ENCODE measurements at regions not wholly inside any gene's neighbourhood (a gene's known extent, or its start where the extent isn't known, plus 50 kb on each side); places are given as distances from the start of the nearest gene placed in this dataset.

- DNase-seq (ENCODE audit: low read depth), result no peak
- no peak for TF ChIP-seq CTCF (IDR thresholded peaks at IDR 0.05; ENCODE audit: insufficient read depth, low read length, poor library complexity, severe bottlenecking)
- no peaks in the 10 kb centered on the region for H3K36me3 ChIP-seq (ENCODE audit: control insufficient read depth, insufficient read depth, low read length)
- no peak overlapping the region for H3K4me3 ChIP-seq (ENCODE audit: low read depth, low read length)
- no peaks in the 10 kb centered on the region for H3K27me3 ChIP-seq (ENCODE audit: control insufficient read depth, insufficient read depth, low read length)
Measured at GRCh38 chr6:54019860-54020259, 91.4 kb upstream of the MLIP start.

- Histone ChIP-seq H3K36me3 (ENCODE audit: control insufficient read depth, insufficient read depth, low read length) (no peaks in the 10 kb centered on the region), H3K27me3 (ENCODE audit: control insufficient read depth, insufficient read depth, low read length) (no peaks in the 10 kb centered on the region), H3K4me3 (ENCODE audit: low read depth, low read length) (no peak overlapping the region)
- DNase-seq (ENCODE audit: low read depth), result no peak
- TF ChIP-seq CTCF (IDR thresholded peaks at IDR 0.05; ENCODE audit: insufficient read depth, low read length, poor library complexity, severe bottlenecking), result no peak
Measured at GRCh38 chr6:54020334-54020733, 90.9 kb upstream of the MLIP start.

- TF ChIP-seq CTCF (IDR thresholded peaks at IDR 0.05; ENCODE audit: insufficient read depth, low read length, poor library complexity, severe bottlenecking), result no peak
- H3K27me3 ChIP-seq (ENCODE audit: control insufficient read depth, insufficient read depth, low read length), result no peaks in the 10 kb centered on the region
- no peaks in the 10 kb centered on the region for H3K36me3 ChIP-seq (ENCODE audit: control insufficient read depth, insufficient read depth, low read length)
- DNase-seq (ENCODE audit: low read depth), result no peak
- H3K4me3 ChIP-seq (ENCODE audit: low read depth, low read length), result no peak overlapping the region
Measured at GRCh38 chr6:54026652-54027400, 84.4 kb upstream of the MLIP start.

- Histone ChIP-seq H3K36me3 (ENCODE audit: control insufficient read depth, insufficient read depth, low read length) (no peaks in the 10 kb centered on the region), H3K27me3 (ENCODE audit: control insufficient read depth, insufficient read depth, low read length) (no peaks in the 10 kb centered on the region), H3K4me3 (ENCODE audit: low read depth, low read length) (no peak overlapping the region)
- no peak for TF ChIP-seq CTCF (IDR thresholded peaks at IDR 0.05; ENCODE audit: insufficient read depth, low read length, poor library complexity, severe bottlenecking)
- no peak for DNase-seq (ENCODE audit: low read depth)
Measured at GRCh38 chr6:54028170-54028569, 83.1 kb upstream of the MLIP start.

GRCh38 chr6:54029187-54029586 lies 82.1 kb upstream of the MLIP start:
- H3K4me3 ChIP-seq (ENCODE audit: low read depth, low read length), result no peak overlapping the region
- TF ChIP-seq CTCF (IDR thresholded peaks at IDR 0.05; ENCODE audit: insufficient read depth, low read length, poor library complexity, severe bottlenecking), result no peak
- no peaks in the 10 kb centered on the region for H3K36me3 ChIP-seq (ENCODE audit: control insufficient read depth, insufficient read depth, low read length)
- DNase-seq (ENCODE audit: low read depth), result no peak
- H3K27me3 ChIP-seq (ENCODE audit: control insufficient read depth, insufficient read depth, low read length), result no peaks in the 10 kb centered on the region

- no peaks in the 10 kb centered on the region for H3K36me3 ChIP-seq (ENCODE audit: control insufficient read depth, insufficient read depth, low read length)
- TF ChIP-seq CTCF (IDR thresholded peaks at IDR 0.05; ENCODE audit: insufficient read depth, low read length, poor library complexity, severe bottlenecking), result no peak
- no peaks in the 10 kb centered on the region for H3K27me3 ChIP-seq (ENCODE audit: control insufficient read depth, insufficient read depth, low read length)
- no peak for DNase-seq (ENCODE audit: low read depth)
- no peak overlapping the region for H3K4me3 ChIP-seq (ENCODE audit: low read depth, low read length)
Measured at GRCh38 chr6:54031169-54031568, 80.1 kb upstream of the MLIP start.
